WTC11 (cell line): ENCODE measurements at regions not wholly inside any gene's neighbourhood (a gene's known extent, or its start where the extent isn't known, plus 50 kb on each side); places are given as distances from the start of the nearest gene placed in this dataset.

Source experiments
- ATAC-seq: fragments of 200-7000 bp; cut with Tn5 transposase; 2 replicates; pipeline ENCODE4 v1.10.0; 2021; ENCODE audit warnings: mild to moderate bottlenecking, moderate library complexity
- CTCF ChIA-PET: fragments of 300-600 bp; sonication (Branson Sonifier 250); formaldehyde crosslinking; loops from one replicate; lab custom pipeline; 2021; ENCODE audit warnings: antibody characterized with exemption; lab: Charles Lee
- POLR2A ChIA-PET: fragments of 350-600 bp; sonication (Branson Sonifier 250); formaldehyde crosslinking; loops from one replicate; lab custom pipeline; 2021; ENCODE audit warnings: antibody characterized with exemption; lab: Charles Lee
- DNase-seq: peaks from one replicate; pipeline ENCODE4 v3.0.0; 2021; ENCODE audit warnings: low spot score
- H3K27ac Mint-ChIP-seq: 2 replicates; pipeline ENCODE4 v1.8.0; 2021; ENCODE audit warnings: mixed read lengths
- H3K27me3 Mint-ChIP-seq: 2 replicates; pipeline ENCODE4 v1.8.0; 2021; ENCODE audit warnings: low read depth, mild to moderate bottlenecking, moderate library complexity, mixed read lengths
- H3K36me3 Mint-ChIP-seq: 2 replicates; pipeline ENCODE4 v1.8.0; 2021; ENCODE audit warnings: mixed read lengths
- H3K4me1 Mint-ChIP-seq: 2 replicates; pipeline ENCODE4 v1.8.0; 2022; ENCODE audit warnings: mixed read lengths
- H3K4me3 Mint-ChIP-seq: 2 replicates; pipeline ENCODE4 v1.8.0; 2021; ENCODE audit warnings: mild to moderate bottlenecking, moderate library complexity, mixed read lengths
- H3K9me3 Mint-ChIP-seq: 2 replicates; pipeline ENCODE4 v1.8.0; 2021; ENCODE audit warnings: mixed read lengths
- ARID4B ChIP-seq: sonication (generic); formaldehyde crosslinking; IDR thresholded peaks from 2 replicates; pipeline ENCODE4 v1.8.0; 2023; ENCODE audit warnings: missing genetic modification reagents, mild to moderate bottlenecking, borderline replicate concordance
- ATF2 ChIP-seq: sonication (generic); formaldehyde crosslinking; IDR thresholded peaks from 2 replicates; pipeline ENCODE4 v1.8.1; 2022; ENCODE audit warnings: low read depth, missing genetic modification reagents, borderline replicate concordance
- CDX4 ChIP-seq: fragments of 250-450 bp; sonication (Bioruptor Pico); IDR thresholded peaks from 2 replicates; pipeline ENCODE4 v1.9.0; 2021; ENCODE audit warnings: moderate library complexity, mild to moderate bottlenecking, inconsistent platforms, borderline replicate concordance
- CREM ChIP-seq: sonication (generic); formaldehyde crosslinking; IDR thresholded peaks from 2 replicates; pipeline ENCODE4 v1.8.1; 2022; ENCODE audit warnings: mild to moderate bottlenecking, missing genetic modification reagents, moderate library complexity
- ELF4 ChIP-seq: sonication (generic); formaldehyde crosslinking; IDR thresholded peaks from 2 replicates; pipeline ENCODE4 v1.8.1; 2022; ENCODE audit warnings: low read depth, mild to moderate bottlenecking, moderate library complexity, missing genetic modification reagents
- GRHL2 ChIP-seq: fragments of 250-450 bp; sonication (Bioruptor Pico); IDR thresholded peaks from 2 replicates; pipeline ENCODE4 v1.8.0; 2022; ENCODE audit warnings: mild to moderate bottlenecking, moderate library complexity; ENCODE audit not compliant: insufficient replicate concordance, severe bottlenecking
- GTF2I ChIP-seq: fragments of 250-450 bp; sonication (Bioruptor Pico); conservative IDR thresholded peaks from 2 replicates; pipeline ENCODE4 v1.4.0; 2021; ENCODE audit warnings: mild to moderate bottlenecking
- HMGXB4 ChIP-seq: sonication (generic); formaldehyde crosslinking; IDR thresholded peaks from 2 replicates; pipeline ENCODE4 v1.8.1; 2023; ENCODE audit warnings: mild to moderate bottlenecking, moderate library complexity, missing genetic modification reagents
- IRF1 ChIP-seq: sonication (generic); formaldehyde crosslinking; IDR thresholded peaks from 2 replicates; pipeline ENCODE4 v1.8.0; 2023; ENCODE audit warnings: missing genetic modification reagents
- NR3C1 ChIP-seq: sonication (generic); formaldehyde crosslinking; conservative IDR thresholded peaks from 2 replicates; pipeline ENCODE4 v1.8.1; 2023; ENCODE audit warnings: low read depth, mild to moderate bottlenecking, missing genetic modification reagents
- SOX15 ChIP-seq: fragments of 250-450 bp; sonication (Bioruptor Pico); IDR thresholded peaks from 2 replicates; pipeline ENCODE4 v1.9.0; 2021; ENCODE audit warnings: mild to moderate bottlenecking
- ZNF425 ChIP-seq: fragments of 250-450 bp; sonication (Bioruptor Pico); conservative IDR thresholded peaks from 2 replicates; pipeline ENCODE4 v1.9.0; 2021; ENCODE audit warnings: mild to moderate bottlenecking
- ZSCAN18 ChIP-seq: fragments of 250-450 bp; sonication (Bioruptor Pico); IDR thresholded peaks from 2 replicates; pipeline ENCODE4 v2.1.2; 2022; ENCODE audit warnings: mild to moderate bottlenecking, moderate library complexity

GRCh38 chr22:26993886-26994285 is 336.5 kb downstream of the MIAT start (continued):
- TF ChIP-seq ARID4B (CRISPR knock-in tag) (no peak), CREM (CRISPR knock-in tag) (no peak), GRHL2 (CRISPR knock-in tag) (no peak), IRF1 (CRISPR knock-in tag) (no peak), SOX15 (CRISPR knock-in tag) (no peak)

GRCh38 chr22:26994801-26995200 is 337.4 kb downstream of the MIAT start:
- ATAC-seq (no peak), DNase-seq (no peak)
- no peak for TF ChIP-seq ZSCAN18 (CRISPR knock-in tag)
- no peak for TF ChIP-seq ARID4B (CRISPR knock-in tag)
- TF ChIP-seq CREM (CRISPR knock-in tag) = no peak
- TF ChIP-seq HMGXB4 = no peak
- no peak for TF ChIP-seq ZNF425 (CRISPR knock-in tag)
- TF ChIP-seq ELF4 (CRISPR knock-in tag) = no peak
- no peak for TF ChIP-seq NR3C1 (CRISPR knock-in tag)
- no peak for TF ChIP-seq ATF2 (CRISPR knock-in tag)
- no peak for TF ChIP-seq GTF2I (CRISPR knock-in tag)
- TF ChIP-seq CDX4 = no peak
- no peak overlapping the region for H3K27ac Mint-ChIP-seq
- H3K4me3 Mint-ChIP-seq = no peak overlapping the region
- peaks cover 8% of the 10 kb centered on the region for H3K9me3 Mint-ChIP-seq
- ChIA-PET CTCF (no interaction called here), POLR2A (interaction anchor here (0.6 kb wide), 1 partner anchor 142 kb away, joined by 4 read pairs; no protein-coding TSS in a partner anchor)
- peaks cover 3% of the 10 kb centered on the region for H3K27me3 Mint-ChIP-seq
- no peaks in the 10 kb centered on the region; the same call in 1 of the 2 replicates for H3K4me1 Mint-ChIP-seq
- H3K36me3 Mint-ChIP-seq = no peaks in the 10 kb centered on the region
